Astrocyte (in vitro differentiated cells and primary cell): ENCODE measurements at regions not wholly inside any gene's neighbourhood (a gene's known extent, or its start where the extent isn't known, plus 50 kb on each side); places are given as distances from the start of the nearest gene placed in this dataset.

Experiments used
- DNase-seq: peaks from one replicate; pipeline ENCODE4 v3.0.0-alpha.2; 2010; ENCODE audit warnings: low read depth
- FAIRE-seq: peaks from 2 replicates; lab custom pipeline; 2011; peaks lifted over from hg19 to GRCh38; lab: Jason Lieb, UNC
- H2AFZ ChIP-seq: 2 replicates; pipeline ENCODE4 v1.6.0; 2012; ENCODE audit warnings: low read depth, low read length, inconsistent platforms
- H3K27ac ChIP-seq: 2 replicates; pipeline ENCODE4 v1.5.1; 2011; ENCODE audit warnings: low read depth, low read length, inconsistent platforms
- H3K27me3 ChIP-seq: 2 replicates; pipeline ENCODE4 v1.6.0; 2011; ENCODE audit warnings: low read length, inconsistent platforms; ENCODE audit not compliant: insufficient read depth
- H3K36me3 ChIP-seq: 2 replicates; pipeline ENCODE4 v1.5.1; 2011; ENCODE audit warnings: low read length, inconsistent platforms; ENCODE audit not compliant: insufficient read depth
- H3K4me1 ChIP-seq: 2 replicates; pipeline ENCODE4 v1.5.1; 2011; ENCODE audit warnings: low read length, inconsistent platforms; ENCODE audit not compliant: insufficient read depth
- H3K4me2 ChIP-seq: 2 replicates; pipeline ENCODE4 v1.6.0; 2012; ENCODE audit warnings: low read length, inconsistent platforms
- H3K4me3 ChIP-seq: 2 replicates; pipeline ENCODE4 v1.5.1; 2011; ENCODE audit warnings: low read depth, mild to moderate bottlenecking, low read length, inconsistent platforms; ENCODE audit not compliant: insufficient read depth
- H3K79me2 ChIP-seq: 2 replicates; pipeline ENCODE4 v1.6.0; 2012; ENCODE audit warnings: mild to moderate bottlenecking, low read length, inconsistent platforms; ENCODE audit not compliant: insufficient read depth
- H3K9ac ChIP-seq: 2 replicates; pipeline ENCODE4 v1.6.0; 2012; ENCODE audit warnings: mild to moderate bottlenecking, low read length, inconsistent platforms
- H3K9me3 ChIP-seq: 2 replicates; pipeline ENCODE4 v1.5.1; 2012; ENCODE audit warnings: low read depth, mild to moderate bottlenecking, low read length, inconsistent platforms; ENCODE audit not compliant: insufficient read depth
- H4K20me1 ChIP-seq: 2 replicates; pipeline ENCODE4 v1.6.0; 2012; ENCODE audit warnings: low read length, inconsistent platforms; ENCODE audit not compliant: insufficient read depth
- H3K27ac Mint-ChIP-seq: one replicate; pipeline ENCODE4 v1.8.0; 2021; ENCODE audit warnings: mild to moderate bottlenecking, mixed read lengths; ENCODE audit not compliant: unreplicated experiment
- H3K27me3 Mint-ChIP-seq: one replicate; pipeline ENCODE4 v1.8.0; 2021; ENCODE audit warnings: low read depth, mixed read lengths; ENCODE audit not compliant: unreplicated experiment
- H3K36me3 Mint-ChIP-seq: one replicate; pipeline ENCODE4 v1.8.0; 2021; ENCODE audit warnings: low read depth, mixed read lengths; ENCODE audit not compliant: unreplicated experiment
- H3K4me1 Mint-ChIP-seq: one replicate; pipeline ENCODE4 v1.8.0; 2021; ENCODE audit warnings: low read depth, mixed read lengths; ENCODE audit not compliant: unreplicated experiment
- H3K4me3 Mint-ChIP-seq: one replicate; pipeline ENCODE4 v1.8.0; 2021; ENCODE audit warnings: mild to moderate bottlenecking, moderate library complexity, mixed read lengths; ENCODE audit not compliant: unreplicated experiment
- H3K9me3 Mint-ChIP-seq: one replicate; pipeline ENCODE4 v1.8.0; 2021; ENCODE audit warnings: mild to moderate bottlenecking, mixed read lengths; ENCODE audit not compliant: unreplicated experiment
- EZH2 ChIP-seq: IDR thresholded peaks from 2 replicates; pipeline ENCODE4 v1.6.1; 2012; ENCODE audit warnings: mild to moderate bottlenecking, low read length, inconsistent platforms; ENCODE audit not compliant: insufficient read depth
- TF ChIP-seq, protein P1 (sequence below): IDR thresholded peaks from 2 replicates; pipeline ENCODE4 v1.5.1; 2011; ENCODE audit warnings: low read depth, mild to moderate bottlenecking, inconsistent platforms, low read length, moderate library complexity; ENCODE audit not compliant: insufficient read depth

DNA sequence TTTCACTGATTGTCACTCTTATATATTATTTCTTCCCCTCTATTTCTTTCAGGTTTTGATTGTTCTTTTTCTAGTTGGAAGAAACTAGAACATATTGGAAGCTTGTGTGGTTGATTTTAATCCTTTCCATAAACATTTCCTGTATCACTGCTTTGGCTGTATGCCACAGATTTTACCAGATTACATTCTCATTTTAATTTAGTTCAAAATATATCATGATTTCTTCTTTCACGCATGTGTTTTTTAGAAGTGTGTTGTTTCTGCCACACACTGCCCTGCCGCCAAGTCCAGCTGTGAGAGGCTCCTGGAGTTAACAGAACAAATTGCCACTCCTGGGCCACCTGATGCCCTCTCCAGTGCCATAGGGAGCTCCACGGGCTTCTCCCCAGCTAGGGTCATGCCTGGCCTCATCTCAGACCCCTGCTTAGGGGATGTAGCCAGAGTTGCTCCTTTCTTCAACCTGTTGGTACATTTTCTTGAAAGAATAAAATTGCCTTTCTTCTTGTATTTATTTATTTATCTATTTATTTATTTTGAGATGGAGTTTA, 206.2 kb upstream of the COPS8 start:
- peaks cover 3% of the 10 kb centered on the region for H3K9me3 Mint-ChIP-seq
- H3K4me3 ChIP-seq = no peak overlapping the region
- no peaks in the 10 kb centered on the region for H3K36me3 ChIP-seq
- no peaks in the 10 kb centered on the region for H3K36me3 Mint-ChIP-seq
- no peak overlapping the region for H3K4me3 Mint-ChIP-seq
- no peaks in the 10 kb centered on the region for H3K4me1 Mint-ChIP-seq
- H3K9ac ChIP-seq = no peak overlapping the region
- H3K79me2 ChIP-seq = no peaks in the 10 kb centered on the region
- H3K27ac ChIP-seq = no peak overlapping the region
- H2AFZ ChIP-seq = no peak overlapping the region
- peaks cover 8% of the 10 kb centered on the region for H3K27me3 Mint-ChIP-seq
- H3K4me2 ChIP-seq = no peak overlapping the region
- H3K27me3 ChIP-seq = no peaks in the 10 kb centered on the region
- TF ChIP-seq EZH2 = no peak
- TF ChIP-seq, protein P1, sequence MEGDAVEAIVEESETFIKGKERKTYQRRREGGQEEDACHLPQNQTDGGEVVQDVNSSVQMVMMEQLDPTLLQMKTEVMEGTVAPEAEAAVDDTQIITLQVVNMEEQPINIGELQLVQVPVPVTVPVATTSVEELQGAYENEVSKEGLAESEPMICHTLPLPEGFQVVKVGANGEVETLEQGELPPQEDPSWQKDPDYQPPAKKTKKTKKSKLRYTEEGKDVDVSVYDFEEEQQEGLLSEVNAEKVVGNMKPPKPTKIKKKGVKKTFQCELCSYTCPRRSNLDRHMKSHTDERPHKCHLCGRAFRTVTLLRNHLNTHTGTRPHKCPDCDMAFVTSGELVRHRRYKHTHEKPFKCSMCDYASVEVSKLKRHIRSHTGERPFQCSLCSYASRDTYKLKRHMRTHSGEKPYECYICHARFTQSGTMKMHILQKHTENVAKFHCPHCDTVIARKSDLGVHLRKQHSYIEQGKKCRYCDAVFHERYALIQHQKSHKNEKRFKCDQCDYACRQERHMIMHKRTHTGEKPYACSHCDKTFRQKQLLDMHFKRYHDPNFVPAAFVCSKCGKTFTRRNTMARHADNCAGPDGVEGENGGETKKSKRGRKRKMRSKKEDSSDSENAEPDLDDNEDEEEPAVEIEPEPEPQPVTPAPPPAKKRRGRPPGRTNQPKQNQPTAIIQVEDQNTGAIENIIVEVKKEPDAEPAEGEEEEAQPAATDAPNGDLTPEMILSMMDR = no peak
- no peak for DNase-seq
- H3K9me3 ChIP-seq = no peaks in the 10 kb centered on the region
- no peak for FAIRE-seq
- no peaks in the 10 kb centered on the region for H4K20me1 ChIP-seq
- no peak overlapping the region for H3K27ac Mint-ChIP-seq
- no peaks in the 10 kb centered on the region for H3K4me1 ChIP-seq

DNA sequence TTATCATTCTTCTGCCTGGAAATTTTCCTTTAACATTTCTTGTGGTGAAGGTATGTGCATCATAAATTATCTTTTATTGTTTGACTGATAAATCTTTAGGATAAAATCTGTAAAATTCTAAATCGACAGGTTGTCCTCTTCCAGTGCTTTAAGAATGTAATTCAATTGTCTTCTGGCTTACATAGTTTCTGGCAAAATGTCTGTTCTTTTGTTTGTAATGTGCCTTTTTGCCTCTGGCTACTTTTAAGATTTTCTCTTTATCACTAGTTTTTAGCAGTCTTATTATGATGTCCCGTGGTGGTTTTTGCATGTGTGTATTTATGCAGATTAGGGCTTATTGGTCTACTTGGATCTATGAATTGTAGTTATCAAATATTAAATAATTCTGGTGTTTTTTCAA, 203.6 kb upstream of the COPS8 start:
- H3K4me1 ChIP-seq = no peaks in the 10 kb centered on the region
- Mint-ChIP-seq H3K27ac (no peak overlapping the region), H3K9me3 (peaks cover 3% of the 10 kb centered on the region), H3K4me1 (no peaks in the 10 kb centered on the region), H3K36me3 (no peaks in the 10 kb centered on the region), H3K4me3 (no peak overlapping the region), H3K27me3 (no peaks in the 10 kb centered on the region)
- H3K4me3 ChIP-seq = no peak overlapping the region
- H3K4me2 ChIP-seq = no peak overlapping the region
- H4K20me1 ChIP-seq = no peaks in the 10 kb centered on the region
- no peak overlapping the region for H2AFZ ChIP-seq
- no peak overlapping the region for H3K27ac ChIP-seq
- DNase-seq = no peak
- H3K9me3 ChIP-seq = no peaks in the 10 kb centered on the region
- no peak overlapping the region for H3K9ac ChIP-seq
- no peaks in the 10 kb centered on the region for H3K27me3 ChIP-seq
- no peaks in the 10 kb centered on the region for H3K79me2 ChIP-seq
- no peaks in the 10 kb centered on the region for H3K36me3 ChIP-seq
- TF ChIP-seq EZH2 = no peak
- TF ChIP-seq, protein P1 = no peak
- FAIRE-seq = no peak

DNA sequence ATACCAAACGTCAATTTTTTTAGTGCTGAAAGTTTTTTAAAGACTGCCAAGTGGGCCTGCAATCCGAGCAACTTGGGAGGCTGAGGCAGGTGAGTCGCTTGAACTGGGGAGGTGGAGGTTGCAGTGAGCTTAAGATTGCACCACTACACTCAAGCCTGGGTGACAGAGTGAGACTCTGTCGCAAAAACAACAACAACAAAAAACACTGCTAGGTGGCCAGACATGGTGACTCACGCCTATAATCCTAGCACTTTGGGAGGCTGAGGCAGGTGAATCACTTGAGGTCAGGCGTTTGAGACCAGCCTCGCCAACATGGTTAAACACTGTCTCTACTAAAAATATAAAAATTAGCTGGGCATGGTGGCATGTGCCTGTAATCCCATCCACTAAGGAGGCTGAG, 202.8 kb upstream of the COPS8 start:
- TF ChIP-seq EZH2 = no peak
- TF ChIP-seq, protein P1 = no peak
- Histone ChIP-seq H3K9me3 (no peaks in the 10 kb centered on the region), H3K9ac (no peak overlapping the region), H2AFZ (no peak overlapping the region), H3K79me2 (no peaks in the 10 kb centered on the region), H3K4me2 (no peak overlapping the region), H3K4me1 (peaks cover 5% of the 10 kb centered on the region), H3K27ac (no peak overlapping the region), H3K4me3 (no peak overlapping the region), H3K36me3 (no peaks in the 10 kb centered on the region), H4K20me1 (no peaks in the 10 kb centered on the region), H3K27me3 (no peaks in the 10 kb centered on the region)
- Mint-ChIP-seq H3K27me3 (no peaks in the 10 kb centered on the region), H3K4me1 (peaks cover 7% of the 10 kb centered on the region), H3K4me3 (no peak overlapping the region), H3K27ac (no peak overlapping the region), H3K36me3 (no peaks in the 10 kb centered on the region), H3K9me3 (peaks cover 3% of the 10 kb centered on the region)
- DNase-seq (no peak), FAIRE-seq (no peak)
